HG03159 (cell line): ENCODE measurements at regions not wholly inside any gene's neighbourhood (a gene's known extent, or its start where the extent isn't known, plus 50 kb on each side); places are given as distances from the start of the nearest gene placed in this dataset.
"Not testable (repeated sequence)": the region's sequence is repeated elsewhere in the genome, so short reads cannot be mapped to it uniquely, and the experiment has no call there.

Experiments
- ATAC-seq: cut with Tn5 transposase; IDR thresholded peaks from one replicate; pipeline ENCODE4 v1.9.1; 2021; ENCODE audit warnings: mild to moderate bottlenecking, moderate library complexity; ENCODE audit not compliant: unreplicated experiment

DNA sequence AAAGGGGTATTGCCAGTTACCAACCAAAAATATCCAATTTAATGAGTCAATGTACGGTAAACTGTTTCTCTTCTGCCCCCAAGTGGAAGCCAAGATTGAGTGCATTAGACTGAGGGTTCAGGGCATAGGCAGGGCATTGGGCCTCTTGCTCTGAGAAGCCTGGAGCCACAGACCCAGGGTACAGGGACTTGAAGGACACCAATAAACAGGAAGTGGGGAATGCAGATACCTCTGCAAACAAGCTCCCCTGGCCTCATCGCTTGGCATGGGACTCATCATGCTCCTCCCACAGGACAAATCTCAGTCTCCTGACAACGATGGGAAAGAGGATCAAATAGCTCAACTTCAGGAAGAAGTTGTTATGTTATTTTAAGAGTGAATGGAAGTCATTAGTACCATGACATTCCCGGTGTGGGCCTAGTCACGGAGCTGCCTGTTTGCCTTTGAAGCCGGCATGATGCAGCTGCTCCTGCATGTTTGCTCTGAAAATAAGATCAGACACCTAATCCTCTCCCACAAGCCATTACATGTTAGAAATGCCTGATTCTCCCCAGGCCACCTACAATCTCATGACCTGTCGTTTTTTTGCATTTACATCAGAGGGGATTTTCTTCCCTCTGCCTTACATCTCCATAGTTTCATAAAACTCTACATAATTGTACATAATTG is 224.2 kb downstream of the RCHY1 start:
- peak; percentile 57 for ATAC-seq

- ATAC-seq, result no peak
Measured at GRCh38 chr4:75287738-75288517, 226.3 kb downstream of the RCHY1 start.

GRCh38 chr4:75285837-75286236 is 228.4 kb downstream of the RCHY1 start:
- no peak for ATAC-seq

DNA sequence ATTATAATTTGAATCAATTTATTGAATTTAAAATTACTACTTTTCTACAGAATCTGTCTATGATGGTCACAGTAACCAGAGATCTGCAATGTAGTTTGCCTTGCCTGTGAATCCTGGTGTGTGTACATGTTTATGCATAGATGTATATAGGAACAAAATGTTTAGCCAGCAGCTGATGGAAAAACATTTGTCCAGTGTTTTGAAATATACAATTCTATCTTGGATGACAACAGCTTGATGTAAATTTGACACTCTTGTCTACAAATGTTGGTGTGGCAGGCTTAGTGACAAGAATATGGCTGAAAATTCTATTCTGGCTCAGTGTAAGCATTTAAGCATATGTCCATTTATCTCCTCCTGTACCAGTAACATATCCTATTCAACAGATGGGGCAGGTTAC is 229.4 kb downstream of the RCHY1 start:
- ATAC-seq, result no peak

- not testable (repeated sequence) for ATAC-seq
Measured at GRCh38 chr4:75280461-75280860, 233.7 kb downstream of the RCHY1 start.

- no peak for ATAC-seq
Measured at GRCh38 chr4:75259306-75259705, 254.9 kb downstream of the RCHY1 start.

DNA sequence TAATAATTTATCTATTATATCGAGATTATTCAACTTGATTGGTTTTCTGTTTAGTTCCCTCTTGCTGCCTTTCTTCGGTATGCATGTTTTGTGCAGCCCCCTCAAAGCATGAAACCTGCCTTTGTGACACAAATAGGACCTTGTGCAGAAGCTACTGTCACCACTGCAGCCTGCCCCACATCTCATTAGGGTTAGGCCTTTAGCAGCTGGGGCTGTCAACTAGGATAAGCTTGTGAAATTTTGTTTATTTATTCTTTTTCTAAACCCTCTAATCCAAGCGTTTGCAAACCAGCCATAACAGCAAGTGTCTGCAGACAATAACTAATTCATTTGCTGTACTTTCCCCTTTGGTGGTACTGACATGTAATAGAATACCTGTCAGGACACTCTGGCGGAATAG is 258.9 kb downstream of the RCHY1 start:
- no peak for ATAC-seq

DNA sequence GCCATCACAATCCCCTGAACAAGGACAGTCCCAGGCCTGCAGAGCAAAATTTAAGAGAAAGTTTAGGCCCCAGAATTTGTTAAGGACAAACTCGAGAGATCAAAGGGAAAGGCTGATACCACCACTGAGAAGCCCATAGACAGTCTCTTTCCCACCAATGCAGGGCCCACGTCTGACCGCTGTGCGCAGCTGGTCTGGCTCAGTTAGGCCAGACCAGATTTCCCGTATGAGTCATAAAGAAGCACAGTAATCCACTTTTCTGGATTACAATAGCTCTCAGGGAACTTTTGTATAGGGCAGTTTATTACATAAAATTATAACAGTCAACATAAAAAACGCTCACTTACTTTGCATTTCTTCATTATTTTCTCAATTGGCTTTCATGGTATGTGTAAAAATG is 259.5 kb downstream of the RCHY1 start:
- ATAC-seq, result no peak

DNA sequence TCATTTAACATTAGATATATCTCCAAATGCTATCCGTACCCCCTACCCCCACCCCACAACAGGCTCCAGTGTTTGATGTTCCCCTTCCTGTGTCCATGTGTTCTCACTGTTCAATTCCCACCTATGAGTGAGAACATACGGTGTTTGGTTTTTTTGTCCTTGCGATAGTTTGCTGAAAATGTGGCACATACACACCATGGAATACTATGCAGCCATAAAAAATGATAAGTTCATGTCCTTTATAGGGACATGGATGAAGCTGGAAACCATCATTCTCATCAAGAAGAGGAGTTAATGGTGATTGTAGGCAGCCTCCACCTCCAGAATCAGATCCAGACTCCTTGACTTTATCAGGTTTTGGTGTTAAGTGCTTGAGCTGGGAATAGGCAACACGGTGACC is 261.1 kb downstream of the RCHY1 start:
- not testable (repeated sequence) for ATAC-seq

- peak; percentile 84 for ATAC-seq
Measured at GRCh38 chr4:75251547-75251946, 262.7 kb downstream of the RCHY1 start.

DNA sequence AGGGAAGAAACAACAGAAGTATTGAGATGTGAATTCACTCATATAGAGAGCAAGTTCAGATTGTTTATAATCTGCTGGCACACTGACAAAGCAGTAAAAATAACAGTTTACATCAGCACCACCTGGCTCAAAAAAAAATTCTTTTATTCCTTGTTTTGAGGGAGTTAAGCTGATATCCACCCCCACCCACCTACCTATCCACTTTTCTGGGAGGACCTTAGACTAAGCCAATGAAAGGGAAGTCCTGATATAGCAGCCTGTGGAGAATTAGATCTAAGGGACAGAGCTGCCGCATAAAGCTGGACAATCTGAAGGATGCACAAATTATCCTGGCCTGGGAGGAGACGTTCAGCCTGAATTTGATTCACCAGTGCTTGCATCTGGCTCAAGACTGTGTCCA is 264.5 kb downstream of the RCHY1 start:
- no peak for ATAC-seq

GRCh38 chr4:75248770-75249407 is 265.3 kb downstream of the RCHY1 start:
- ATAC-seq, result no peak

DNA sequence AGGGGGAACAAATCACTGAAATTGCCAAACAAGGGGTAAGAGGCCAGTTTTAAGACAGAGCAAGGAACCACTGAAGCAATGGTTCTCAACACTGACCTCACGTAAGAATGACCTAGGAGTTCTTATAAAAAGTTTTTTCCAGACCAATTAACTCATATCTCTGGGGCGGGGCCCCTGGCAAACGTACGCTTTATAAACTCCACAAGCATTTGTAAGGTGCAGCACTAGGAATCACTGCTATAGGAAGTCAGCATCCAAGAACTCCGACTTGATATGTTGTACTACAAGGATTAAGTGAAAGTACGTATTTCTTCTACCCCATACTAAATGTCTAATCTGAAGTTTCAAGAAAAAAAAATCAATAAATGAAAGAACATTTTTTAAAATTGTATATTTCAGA is 269.9 kb downstream of the RCHY1 start:
- no peak for ATAC-seq

- ATAC-seq, result no peak
Measured at GRCh38 chr4:75243570-75243969, 270.6 kb downstream of the RCHY1 start.

DNA sequence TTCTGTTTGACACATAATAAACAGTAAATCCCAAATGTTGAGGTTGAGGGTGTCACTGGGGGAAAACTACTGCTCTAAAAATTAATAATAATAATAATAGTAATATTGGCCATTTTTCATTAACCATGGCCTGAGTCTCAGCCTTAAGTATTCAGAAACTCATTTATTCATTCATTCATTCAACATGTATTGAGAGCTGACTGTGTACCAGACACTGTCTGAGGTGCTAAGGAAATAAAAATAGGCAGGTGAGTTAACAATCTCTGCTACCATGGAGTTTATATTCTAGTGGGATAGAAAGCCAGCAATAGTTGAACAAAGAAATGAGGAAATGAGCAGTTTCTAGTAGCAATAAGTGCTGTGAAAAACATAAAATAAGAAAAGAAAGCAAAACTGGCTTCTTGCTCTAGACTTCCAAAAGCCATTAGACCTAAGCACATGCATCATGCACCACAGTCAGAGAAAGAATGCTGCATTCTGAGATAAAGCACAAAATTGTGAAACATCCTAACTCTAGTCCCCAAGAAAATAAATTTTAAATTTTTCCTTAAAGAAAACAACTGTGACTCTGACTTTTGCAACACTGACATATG is 278.7 kb downstream of the RCHY1 start:
- peak; percentile 99 for ATAC-seq

DNA sequence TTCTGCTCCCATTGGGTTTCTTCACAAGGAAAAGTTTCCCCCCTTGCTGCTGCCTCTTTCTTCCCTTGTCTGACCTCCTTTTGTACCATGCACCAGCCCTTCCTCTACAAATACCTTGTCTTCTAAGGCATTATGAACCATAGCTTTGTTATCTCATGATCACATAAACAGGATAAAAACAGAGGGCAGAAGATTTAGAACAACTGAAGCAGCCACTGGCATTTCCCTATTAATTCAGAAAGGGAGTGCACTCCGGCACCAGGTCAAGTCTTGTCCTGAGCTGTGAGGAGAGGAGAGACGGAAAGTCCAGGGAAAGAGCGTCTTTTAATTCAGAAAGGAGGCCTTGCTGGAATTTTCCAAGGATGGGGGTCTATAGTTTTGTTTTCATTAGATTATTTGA is 281.7 kb downstream of the RCHY1 start:
- ATAC-seq, result no peak

DNA sequence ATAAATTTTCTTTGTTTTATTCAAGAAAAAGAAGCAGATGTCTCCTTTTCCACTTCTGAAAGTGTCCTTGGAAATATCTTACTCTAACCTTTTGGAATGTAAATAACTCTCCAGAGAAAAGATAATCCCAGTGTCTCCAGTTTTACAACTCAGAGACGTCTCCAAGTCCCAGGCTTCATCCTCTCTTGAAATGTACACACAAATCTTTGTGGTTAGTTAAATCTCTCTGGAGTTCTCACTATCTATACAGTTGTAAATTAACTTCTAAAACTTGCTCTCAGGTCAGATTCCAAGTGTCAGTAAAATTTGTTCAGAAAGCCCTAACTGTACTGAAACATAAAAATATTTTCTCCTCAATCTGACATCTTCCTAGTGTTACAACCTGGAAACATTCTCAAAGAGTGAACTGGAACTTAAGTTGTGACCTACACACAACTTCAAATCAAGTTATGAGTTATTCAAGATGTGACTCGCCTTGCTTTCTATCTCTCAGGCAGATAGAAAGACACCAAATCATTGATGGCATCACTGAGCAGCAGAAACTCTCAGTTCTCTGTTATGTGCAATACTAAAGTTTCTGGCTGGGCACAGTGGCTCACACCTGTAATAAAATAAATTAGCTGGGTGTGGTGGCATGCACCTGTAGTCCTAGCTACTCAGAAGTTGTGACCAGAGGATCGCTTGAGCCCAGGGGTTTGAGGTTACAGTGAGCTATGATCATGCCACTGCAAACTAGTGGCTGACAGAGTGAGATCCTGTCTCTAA is 284.2 kb downstream of the RCHY1 start:
- ATAC-seq, result peak; percentile 94

GRCh38 chr4:75213480-75213879 is 280.6 kb downstream of the PARM1 start:
- no peak for ATAC-seq

DNA sequence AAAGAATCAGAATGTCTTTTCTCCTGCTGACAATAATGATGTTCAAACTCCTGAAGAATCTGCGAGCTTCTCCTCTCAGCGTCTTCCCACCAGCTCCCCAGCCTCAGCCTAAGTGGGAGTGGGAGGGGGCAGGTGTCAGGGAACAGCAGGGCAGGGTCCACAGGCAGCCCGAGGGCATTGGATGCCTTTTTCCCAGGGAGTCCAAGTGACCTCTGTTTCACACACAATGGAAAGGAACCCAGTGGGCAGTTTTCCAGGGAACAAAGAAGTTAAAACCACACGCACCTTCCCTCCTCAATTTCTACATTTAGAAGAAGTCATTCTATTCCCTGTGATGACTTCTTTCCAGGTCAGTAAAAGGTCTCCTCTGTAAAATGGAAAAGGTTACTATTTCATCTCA is 278.5 kb downstream of the PARM1 start:
- no peak for ATAC-seq

DNA sequence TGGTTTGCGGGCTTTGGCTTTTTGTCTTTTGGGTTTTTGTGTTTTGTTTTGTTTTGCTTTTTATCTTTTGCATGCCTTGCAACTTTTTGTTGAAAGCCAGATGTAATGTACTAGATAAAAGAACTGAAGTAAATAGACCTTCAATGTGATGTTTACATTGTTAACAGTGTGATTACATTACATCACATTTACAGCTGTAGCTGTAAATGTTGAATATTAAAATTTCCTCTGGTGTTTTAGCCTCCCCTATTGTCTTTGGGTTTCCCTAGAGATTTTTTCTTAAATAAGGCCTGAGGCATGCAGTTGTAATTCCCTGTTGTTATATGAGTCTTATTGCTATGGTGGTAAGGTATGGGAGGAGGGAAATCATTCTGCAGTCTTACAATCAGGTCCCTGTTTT is 275.0 kb downstream of the PARM1 start:
- ATAC-seq, result no peak

GRCh38 chr4:75195111-75195510 is 262.2 kb downstream of the PARM1 start:
- ATAC-seq, result no peak
